ENCODE measurements at regions not wholly inside any gene's neighbourhood (a gene's known extent, or its start where the extent isn't known, plus 50 kb on each side); places are given as distances from the start of the nearest gene placed in this dataset.

GRCh38 chr3:107153981-107154380, 223.3 kb upstream of the CCDC54 start:
- TF ChIP-seq CSDC2 (CRISPR knock-in tag; IDR thresholded peaks at IDR 0.05): no peak
- no peak for TF ChIP-seq TOX (CRISPR knock-in tag; IDR thresholded peaks at IDR 0.05; ENCODE audit: borderline replicate concordance)
- TF ChIP-seq, protein P1, sequence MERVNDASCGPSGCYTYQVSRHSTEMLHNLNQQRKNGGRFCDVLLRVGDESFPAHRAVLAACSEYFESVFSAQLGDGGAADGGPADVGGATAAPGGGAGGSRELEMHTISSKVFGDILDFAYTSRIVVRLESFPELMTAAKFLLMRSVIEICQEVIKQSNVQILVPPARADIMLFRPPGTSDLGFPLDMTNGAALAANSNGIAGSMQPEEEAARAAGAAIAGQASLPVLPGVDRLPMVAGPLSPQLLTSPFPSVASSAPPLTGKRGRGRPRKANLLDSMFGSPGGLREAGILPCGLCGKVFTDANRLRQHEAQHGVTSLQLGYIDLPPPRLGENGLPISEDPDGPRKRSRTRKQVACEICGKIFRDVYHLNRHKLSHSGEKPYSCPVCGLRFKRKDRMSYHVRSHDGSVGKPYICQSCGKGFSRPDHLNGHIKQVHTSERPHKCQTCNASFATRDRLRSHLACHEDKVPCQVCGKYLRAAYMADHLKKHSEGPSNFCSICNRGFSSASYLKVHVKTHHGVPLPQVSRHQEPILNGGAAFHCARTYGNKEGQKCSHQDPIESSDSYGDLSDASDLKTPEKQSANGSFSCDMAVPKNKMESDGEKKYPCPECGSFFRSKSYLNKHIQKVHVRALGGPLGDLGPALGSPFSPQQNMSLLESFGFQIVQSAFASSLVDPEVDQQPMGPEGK (CRISPR knock-in tag; IDR thresholded peaks at IDR 0.05; ENCODE audit: borderline replicate concordance): no peak
- no peak for TF ChIP-seq ZNF565 (CRISPR knock-in tag; conservative IDR thresholded peaks at IDR 0.05; ENCODE audit: low read depth)
- TF ChIP-seq ISL1 (CRISPR knock-in tag; IDR thresholded peaks at IDR 0.05): no peak
- no peak for TF ChIP-seq ZNF8 (CRISPR knock-in tag; IDR thresholded peaks at IDR 0.05)
- no peak for ATAC-seq

- no peak for ATAC-seq
Measured at GRCh38 chr3:107172411-107172810, 204.8 kb upstream of the CCDC54 start.

DNA sequence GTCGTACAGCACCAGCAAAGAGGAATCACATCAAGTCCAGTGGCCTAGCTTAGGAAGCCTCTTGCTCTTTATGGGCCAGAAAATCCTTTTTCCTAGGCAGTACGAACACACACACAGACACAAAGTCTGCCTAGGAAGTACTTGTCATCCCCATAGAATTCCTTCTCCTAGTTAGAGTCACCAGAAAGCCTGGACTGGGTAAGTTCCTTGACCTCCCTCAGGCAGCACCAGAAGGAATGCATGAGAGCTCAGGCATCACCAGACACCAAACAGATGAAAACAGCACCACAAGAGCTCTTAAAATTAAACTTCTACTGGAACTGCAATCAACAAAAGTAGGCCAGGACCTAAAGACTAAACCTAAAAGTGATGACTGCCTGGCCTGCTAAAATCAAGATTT, 192.9 kb upstream of the CCDC54 start:
- no peak for TF ChIP-seq ESRRG (CRISPR knock-in tag; IDR thresholded peaks at IDR 0.05)
- no peak for TF ChIP-seq ZFP3 (CRISPR knock-in tag; IDR thresholded peaks at IDR 0.05)
- no peak for TF ChIP-seq ISL1 (CRISPR knock-in tag; IDR thresholded peaks at IDR 0.05)
- TF ChIP-seq, protein P2, sequence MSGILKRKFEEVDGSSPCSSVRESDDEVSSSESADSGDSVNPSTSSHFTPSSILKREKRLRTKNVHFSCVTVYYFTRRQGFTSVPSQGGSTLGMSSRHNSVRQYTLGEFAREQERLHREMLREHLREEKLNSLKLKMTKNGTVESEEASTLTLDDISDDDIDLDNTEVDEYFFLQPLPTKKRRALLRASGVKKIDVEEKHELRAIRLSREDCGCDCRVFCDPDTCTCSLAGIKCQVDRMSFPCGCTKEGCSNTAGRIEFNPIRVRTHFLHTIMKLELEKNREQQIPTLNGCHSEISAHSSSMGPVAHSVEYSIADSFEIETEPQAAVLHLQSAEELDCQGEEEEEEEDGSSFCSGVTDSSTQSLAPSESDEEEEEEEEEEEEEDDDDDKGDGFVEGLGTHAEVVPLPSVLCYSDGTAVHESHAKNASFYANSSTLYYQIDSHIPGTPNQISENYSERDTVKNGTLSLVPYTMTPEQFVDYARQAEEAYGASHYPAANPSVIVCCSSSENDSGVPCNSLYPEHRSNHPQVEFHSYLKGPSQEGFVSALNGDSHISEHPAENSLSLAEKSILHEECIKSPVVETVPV (CRISPR knock-in tag; IDR thresholded peaks at IDR 0.05): no peak
- TF ChIP-seq, protein P3, sequence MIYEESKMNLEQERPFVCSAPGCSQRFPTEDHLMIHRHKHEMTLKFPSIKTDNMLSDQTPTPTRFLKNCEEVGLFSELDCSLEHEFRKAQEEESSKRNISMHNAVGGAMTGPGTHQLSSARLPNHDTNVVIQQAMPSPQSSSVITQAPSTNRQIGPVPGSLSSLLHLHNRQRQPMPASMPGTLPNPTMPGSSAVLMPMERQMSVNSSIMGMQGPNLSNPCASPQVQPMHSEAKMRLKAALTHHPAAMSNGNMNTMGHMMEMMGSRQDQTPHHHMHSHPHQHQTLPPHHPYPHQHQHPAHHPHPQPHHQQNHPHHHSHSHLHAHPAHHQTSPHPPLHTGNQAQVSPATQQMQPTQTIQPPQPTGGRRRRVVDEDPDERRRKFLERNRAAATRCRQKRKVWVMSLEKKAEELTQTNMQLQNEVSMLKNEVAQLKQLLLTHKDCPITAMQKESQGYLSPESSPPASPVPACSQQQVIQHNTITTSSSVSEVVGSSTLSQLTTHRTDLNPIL (CRISPR knock-in tag; IDR thresholded peaks at IDR 0.05; ENCODE audit: low read depth): no peak
- TF ChIP-seq, protein P1 (CRISPR knock-in tag; IDR thresholded peaks at IDR 0.05; ENCODE audit: borderline replicate concordance): no peak
- no peak for TF ChIP-seq BACH2 (CRISPR knock-in tag; IDR thresholded peaks at IDR 0.05; ENCODE audit: borderline replicate concordance)
- ATAC-seq: no peak

More at GRCh38 chr3:107172411-107172810, 204.8 kb upstream of the CCDC54 start:
- TF ChIP-seq ZNF70 (CRISPR knock-in tag; IDR thresholded peaks at IDR 0.05) (no peak), ZNF8 (CRISPR knock-in tag; IDR thresholded peaks at IDR 0.05) (no peak), ZNF565 (CRISPR knock-in tag; conservative IDR thresholded peaks at IDR 0.05; ENCODE audit: low read depth) (no peak), ISL1 (CRISPR knock-in tag; IDR thresholded peaks at IDR 0.05) (no peak), GLIS3 (CRISPR knock-in tag; IDR thresholded peaks at IDR 0.05) (no peak), TSHZ2 (CRISPR knock-in tag; IDR thresholded peaks at IDR 0.05) (no peak), RARB (CRISPR knock-in tag; IDR thresholded peaks at IDR 0.05) (no peak)

- TF ChIP-seq ZFP3 (CRISPR knock-in tag; IDR thresholded peaks at IDR 0.05) (no peak), PPARA (CRISPR knock-in tag; IDR thresholded peaks at IDR 0.05; ENCODE audit: borderline replicate concordance) (no peak), ZNF8 (CRISPR knock-in tag; IDR thresholded peaks at IDR 0.05) (no peak)
- TF ChIP-seq, protein P2 (CRISPR knock-in tag; IDR thresholded peaks at IDR 0.05): no peak
- no peak for ATAC-seq
Measured at GRCh38 chr3:107188262-107188661, 189.0 kb upstream of the CCDC54 start.

All from SK-N-SH treated with all-trans-retinoic acid at 6 μM for 48 hours (cell line).